PFSK-1 (cell line): ENCODE measurements at regions not wholly inside any gene's neighbourhood (a gene's known extent, or its start where the extent isn't known, plus 50 kb on each side); places are given as distances from the start of the nearest gene placed in this dataset.

Source experiments
- FOXP2 ChIP-seq: optimal IDR thresholded peaks from 2 replicates; pipeline ENCODE3; 2011; ENCODE audit warnings: borderline replicate concordance, control low read depth, inconsistent platforms; ENCODE audit not compliant: insufficient read depth; ENCODE audit errors: extremely low read length, extremely low read depth
- POLR2AphosphoS5 ChIP-seq: IDR thresholded peaks from 2 replicates; pipeline ENCODE4 v1.6.1; 2012; ENCODE audit warnings: low read depth, mild to moderate bottlenecking, control low read depth, low read length, moderate library complexity
- SIN3A ChIP-seq: IDR thresholded peaks from 2 replicates; pipeline ENCODE4 v1.6.1; 2012; ENCODE audit warnings: mild to moderate bottlenecking, low read length, moderate library complexity, borderline replicate concordance; ENCODE audit not compliant: insufficient read depth
- TAF1 ChIP-seq: IDR thresholded peaks from 2 replicates; pipeline ENCODE4 v1.6.1; 2012; ENCODE audit warnings: low read length, control low read depth, borderline replicate concordance; ENCODE audit not compliant: insufficient read depth
- TF ChIP-seq, protein P1 (sequence below), 2 experiments: IDR thresholded peaks; 2 replicates each; pipeline versions ENCODE4 v1.6.1 to v1.8.0; 2011 to 2012; ENCODE audit warnings: low read depth in 2 of 2, low read length in 2 of 2, control low read depth in 1 of 2, inconsistent platforms in 1 of 2, mild to moderate bottlenecking in 1 of 2, moderate library complexity in 1 of 2; ENCODE audit not compliant: insufficient read depth in 1 of 2

DNA sequence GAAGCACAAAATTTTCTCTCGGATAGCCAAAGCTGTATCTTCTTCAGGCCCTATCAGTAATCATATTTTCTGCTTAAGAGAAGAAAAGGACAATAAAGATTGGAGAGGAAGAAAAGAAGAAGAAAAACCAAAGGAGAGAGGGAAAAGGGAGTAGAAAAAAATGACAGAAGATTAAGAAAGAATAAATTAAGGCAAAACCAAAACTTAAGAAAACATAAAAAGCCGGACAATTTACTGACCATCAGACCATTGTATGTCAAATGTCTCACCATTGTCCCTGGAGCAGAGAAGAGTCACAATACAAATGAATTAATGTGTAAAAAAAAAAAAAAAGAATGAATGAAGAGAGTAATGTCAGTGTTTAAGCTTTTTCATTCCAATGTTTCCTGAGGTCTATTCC, 1274.8 kb downstream of the FSCB start:
- TF ChIP-seq POLR2AphosphoS5 (no peak), SIN3A (no peak), FOXP2 (no peak), TAF1 (no peak)
- TF ChIP-seq, protein P1, sequence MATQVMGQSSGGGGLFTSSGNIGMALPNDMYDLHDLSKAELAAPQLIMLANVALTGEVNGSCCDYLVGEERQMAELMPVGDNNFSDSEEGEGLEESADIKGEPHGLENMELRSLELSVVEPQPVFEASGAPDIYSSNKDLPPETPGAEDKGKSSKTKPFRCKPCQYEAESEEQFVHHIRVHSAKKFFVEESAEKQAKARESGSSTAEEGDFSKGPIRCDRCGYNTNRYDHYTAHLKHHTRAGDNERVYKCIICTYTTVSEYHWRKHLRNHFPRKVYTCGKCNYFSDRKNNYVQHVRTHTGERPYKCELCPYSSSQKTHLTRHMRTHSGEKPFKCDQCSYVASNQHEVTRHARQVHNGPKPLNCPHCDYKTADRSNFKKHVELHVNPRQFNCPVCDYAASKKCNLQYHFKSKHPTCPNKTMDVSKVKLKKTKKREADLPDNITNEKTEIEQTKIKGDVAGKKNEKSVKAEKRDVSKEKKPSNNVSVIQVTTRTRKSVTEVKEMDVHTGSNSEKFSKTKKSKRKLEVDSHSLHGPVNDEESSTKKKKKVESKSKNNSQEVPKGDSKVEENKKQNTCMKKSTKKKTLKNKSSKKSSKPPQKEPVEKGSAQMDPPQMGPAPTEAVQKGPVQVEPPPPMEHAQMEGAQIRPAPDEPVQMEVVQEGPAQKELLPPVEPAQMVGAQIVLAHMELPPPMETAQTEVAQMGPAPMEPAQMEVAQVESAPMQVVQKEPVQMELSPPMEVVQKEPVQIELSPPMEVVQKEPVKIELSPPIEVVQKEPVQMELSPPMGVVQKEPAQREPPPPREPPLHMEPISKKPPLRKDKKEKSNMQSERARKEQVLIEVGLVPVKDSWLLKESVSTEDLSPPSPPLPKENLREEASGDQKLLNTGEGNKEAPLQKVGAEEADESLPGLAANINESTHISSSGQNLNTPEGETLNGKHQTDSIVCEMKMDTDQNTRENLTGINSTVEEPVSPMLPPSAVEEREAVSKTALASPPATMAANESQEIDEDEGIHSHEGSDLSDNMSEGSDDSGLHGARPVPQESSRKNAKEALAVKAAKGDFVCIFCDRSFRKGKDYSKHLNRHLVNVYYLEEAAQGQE (IDR thresholded peaks at IDR 0.05; ENCODE audit: insufficient read depth in 1 of 2, low read depth in 2 of 2, low read length in 2 of 2) = no peak

DNA sequence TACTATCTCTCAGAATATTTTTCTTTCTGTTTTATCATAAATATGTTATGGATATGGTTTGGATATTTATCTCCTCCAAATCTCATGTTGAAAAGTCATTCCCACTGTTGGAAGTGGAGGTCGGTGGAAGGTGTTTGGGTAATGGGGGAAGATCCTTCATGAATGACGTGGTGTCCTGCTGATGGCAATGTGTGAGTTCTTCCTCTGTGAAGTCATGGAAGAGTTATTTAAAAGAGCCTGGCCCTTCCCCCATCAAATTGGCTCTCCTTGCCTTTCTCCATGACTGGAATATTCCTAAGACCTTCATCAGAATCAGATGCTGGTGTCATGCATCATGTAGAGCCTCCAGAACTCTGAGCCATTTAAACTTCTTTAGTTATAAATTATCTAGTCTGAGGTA, 1291.6 kb downstream of the FSCB start:
- TF ChIP-seq FOXP2 (no peak), TAF1 (no peak), POLR2AphosphoS5 (no peak), SIN3A (no peak)
- TF ChIP-seq, protein P1 (IDR thresholded peaks at IDR 0.05; ENCODE audit: insufficient read depth in 1 of 2, low read depth in 2 of 2, low read length in 2 of 2) = no peak

DNA sequence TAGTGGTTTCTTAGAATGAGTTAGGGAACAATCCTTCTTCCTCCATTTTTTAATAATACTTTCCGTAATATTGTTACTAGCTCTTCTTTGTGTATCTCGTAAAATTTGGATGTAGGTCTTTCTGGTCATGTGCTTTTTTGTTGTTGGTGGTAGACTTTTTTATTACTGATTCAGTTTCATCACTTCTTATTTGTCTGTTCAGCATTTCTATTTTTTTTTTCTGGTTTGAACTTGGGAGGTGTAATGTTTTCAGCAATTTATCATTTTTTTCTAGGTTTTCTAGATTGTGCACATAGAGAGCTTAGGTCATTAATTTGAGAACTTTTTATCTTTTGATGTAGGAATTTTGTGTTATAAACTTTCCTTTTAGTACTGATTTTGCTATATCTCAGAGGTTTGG, 1299.9 kb downstream of the FSCB start:
- TF ChIP-seq SIN3A = no peak
- TF ChIP-seq, protein P1 (IDR thresholded peaks at IDR 0.05; ENCODE audit: insufficient read depth in 1 of 2, low read depth in 2 of 2, low read length in 2 of 2) = no peak
- no peak for TF ChIP-seq FOXP2
- no peak for TF ChIP-seq POLR2AphosphoS5
- no peak for TF ChIP-seq TAF1

DNA sequence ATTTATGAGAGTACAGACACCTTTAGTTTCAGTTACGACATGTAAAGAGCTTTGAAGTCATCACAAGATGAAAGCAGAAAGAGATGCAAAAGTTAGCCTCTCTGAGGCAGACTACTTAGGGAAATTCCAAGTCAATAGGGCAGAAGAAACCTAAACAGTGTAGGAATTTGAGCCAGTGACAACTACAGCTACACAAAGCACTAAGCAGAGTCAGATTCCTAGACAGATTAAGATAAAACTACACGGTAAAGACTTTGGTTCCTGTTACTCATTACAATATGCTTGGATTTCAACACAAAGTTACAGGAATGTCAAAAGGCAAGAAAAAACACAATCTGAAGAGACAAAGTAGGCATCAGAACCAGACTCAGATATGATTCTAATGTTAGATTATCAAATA, 1302.3 kb downstream of the FSCB start:
- no peak for TF ChIP-seq SIN3A
- TF ChIP-seq TAF1 = no peak
- TF ChIP-seq FOXP2 = no peak
- TF ChIP-seq, protein P1 (IDR thresholded peaks at IDR 0.05; ENCODE audit: insufficient read depth in 1 of 2, low read depth in 2 of 2, low read length in 2 of 2) = no peak
- TF ChIP-seq POLR2AphosphoS5 = no peak

DNA sequence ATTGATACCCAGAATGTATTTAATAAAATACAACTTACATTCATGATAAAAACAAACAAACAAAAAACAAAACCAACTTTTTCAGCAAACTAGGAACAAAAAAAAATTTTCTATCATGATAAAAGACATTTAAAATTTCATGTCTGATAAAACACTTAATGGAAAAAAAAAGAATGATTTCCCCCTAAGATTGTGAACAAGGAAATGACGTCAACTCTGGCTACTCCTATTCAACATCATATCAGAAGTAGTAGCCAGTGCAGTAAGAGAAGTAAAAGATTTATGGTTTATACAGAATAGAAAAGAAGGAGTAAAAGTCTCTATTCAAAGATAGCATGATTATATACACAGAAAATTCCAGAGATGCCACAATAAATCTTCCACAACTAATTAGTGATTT, 1306.6 kb downstream of the FSCB start:
- TF ChIP-seq POLR2AphosphoS5 = no peak
- TF ChIP-seq SIN3A = no peak
- no peak for TF ChIP-seq TAF1
- TF ChIP-seq, protein P1 (IDR thresholded peaks at IDR 0.05; ENCODE audit: insufficient read depth in 1 of 2, low read depth in 2 of 2, low read length in 2 of 2) = no peak
- no peak for TF ChIP-seq FOXP2
